ENCODE measurements at regions not wholly inside any gene's neighbourhood (a gene's known extent, or its start where the extent isn't known, plus 50 kb on each side); places are given as distances from the start of the nearest gene placed in this dataset.
"Not testable (repeated sequence)": the region's sequence is repeated elsewhere in the genome, so short reads cannot be mapped to it uniquely, and the experiment has no call there.

- DNase-seq (ENCODE audit: low read depth): not testable (repeated sequence)
These were observed 61.9 kb downstream of the NPIPB5 start for GRCh38 chr16:22572331-22573224.

GRCh38 chr16:22573225-22573530, 62.5 kb downstream of the NPIPB5 start:
- DNase-seq (ENCODE audit: low read depth): not testable (repeated sequence)

DNA sequence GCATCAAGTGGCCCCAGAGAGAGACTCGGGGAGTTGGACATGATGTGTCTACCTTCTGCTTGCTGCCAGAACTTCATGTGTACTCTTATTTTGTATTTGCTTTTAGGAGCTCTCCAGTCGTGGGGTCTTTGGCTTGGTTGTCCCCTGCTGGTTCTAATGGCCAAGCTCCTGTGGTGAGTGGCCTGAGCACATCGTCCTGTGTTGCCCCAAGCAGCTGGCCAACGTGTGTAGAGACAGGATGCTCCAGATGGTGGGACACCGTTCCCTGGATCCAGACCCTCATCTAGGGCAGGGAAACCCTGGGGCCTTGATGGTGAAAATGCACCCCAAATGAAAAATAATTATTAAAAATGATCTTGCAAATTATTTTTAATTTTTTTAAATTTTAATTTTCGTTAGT, 65.8 kb downstream of the NPIPB5 start:
- not testable (repeated sequence) for DNase-seq (ENCODE audit: low read depth)

GRCh38 chr16:22583195-22583594, 72.5 kb downstream of the NPIPB5 start:
- DNase-seq (ENCODE audit: low read depth): not testable (repeated sequence)

- DNase-seq (ENCODE audit: low read depth): not testable (repeated sequence)
These were observed 73.8 kb downstream of the NPIPB5 start for GRCh38 chr16:22584459-22584858.

- not testable (repeated sequence) for DNase-seq (ENCODE audit: low read depth)
These were observed 74.2 kb downstream of the NPIPB5 start for GRCh38 chr16:22584941-22585340.

DNA sequence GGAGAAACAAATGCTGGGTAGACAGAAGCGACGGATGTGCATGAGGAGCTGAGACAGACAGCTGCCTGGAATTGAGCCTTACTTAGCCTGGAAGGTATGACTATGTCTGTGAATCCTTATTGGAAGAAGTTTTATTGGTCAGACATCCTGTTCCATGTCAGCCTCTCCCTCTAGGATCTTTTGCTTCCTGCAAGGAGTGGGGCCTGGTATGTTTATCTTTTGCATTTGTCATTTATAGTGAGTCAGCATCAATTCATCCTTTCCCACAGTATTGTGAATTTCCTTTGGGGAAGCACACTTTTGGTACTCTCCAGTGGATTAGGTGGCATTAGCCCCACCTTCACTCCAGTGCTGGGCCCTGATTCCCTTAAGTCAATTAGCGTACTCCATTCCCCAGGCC, 74.7 kb downstream of the NPIPB5 start:
- not testable (repeated sequence) for DNase-seq (ENCODE audit: low read depth)

GRCh38 chr16:22586732-22587131, 76.0 kb downstream of the NPIPB5 start:
- not testable (repeated sequence) for DNase-seq (ENCODE audit: low read depth)

GRCh38 chr16:22589757-22590156, 79.1 kb downstream of the NPIPB5 start:
- DNase-seq (ENCODE audit: low read depth): not testable (repeated sequence)

DNA sequence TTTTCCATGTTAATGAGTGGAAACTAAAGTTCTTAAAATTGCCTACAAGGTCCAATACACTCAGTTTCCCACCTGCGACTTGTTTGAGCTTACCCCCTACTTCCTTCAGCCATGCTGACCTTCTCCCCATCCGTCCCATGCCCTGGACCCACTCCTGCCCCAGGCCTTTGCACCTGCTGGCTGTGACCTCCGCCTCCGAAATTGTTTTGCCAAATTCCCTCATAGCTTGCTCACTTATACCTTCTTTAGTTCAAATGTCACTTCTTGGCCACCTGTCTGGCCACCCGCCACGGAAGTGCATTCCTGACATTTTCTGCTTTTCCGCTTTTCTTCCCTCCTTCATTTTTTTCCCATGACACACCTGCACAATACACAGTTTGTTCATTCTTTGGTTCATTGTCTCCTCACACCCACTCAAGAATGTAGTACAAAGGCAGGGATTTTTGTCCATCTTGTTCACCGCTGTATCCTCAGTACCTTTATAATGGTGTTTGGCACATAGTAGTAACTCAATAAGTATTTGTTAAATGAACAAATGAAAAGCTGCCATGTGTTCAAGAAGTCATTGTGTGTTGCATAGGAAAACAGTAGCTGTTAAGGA, 85.9 kb downstream of the NPIPB5 start:
- not testable (repeated sequence) for DNase-seq (ENCODE audit: low read depth)

- not testable (repeated sequence) for DNase-seq (ENCODE audit: low read depth)
These were observed 93.1 kb downstream of the NPIPB5 start for GRCh38 chr16:22603744-22604143.

- DNase-seq (ENCODE audit: low read depth): not testable (repeated sequence)
These were observed 95.9 kb downstream of the NPIPB5 start for GRCh38 chr16:22606619-22607018.

DNA sequence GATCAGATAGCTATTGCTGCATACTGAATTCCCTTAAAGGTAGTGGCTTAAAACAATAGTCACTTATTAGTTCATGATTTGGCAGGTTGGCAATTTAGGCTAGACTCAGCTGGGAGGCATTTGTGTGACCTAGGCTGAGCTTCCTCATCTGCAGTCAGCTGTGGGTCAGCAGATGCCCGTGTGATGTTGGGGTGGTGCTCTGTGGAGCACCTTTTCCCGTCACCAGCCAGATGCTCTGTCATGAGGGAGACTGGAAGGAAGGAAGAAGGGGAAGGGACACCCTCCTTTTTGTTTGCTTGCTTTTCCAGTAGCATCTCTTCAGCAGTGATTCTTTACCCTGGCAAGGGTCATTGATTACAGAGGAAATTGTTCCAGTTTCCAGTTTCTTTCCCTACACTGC, 99.1 kb downstream of the NPIPB5 start:
- not testable (repeated sequence) for DNase-seq (ENCODE audit: low read depth)

DNA sequence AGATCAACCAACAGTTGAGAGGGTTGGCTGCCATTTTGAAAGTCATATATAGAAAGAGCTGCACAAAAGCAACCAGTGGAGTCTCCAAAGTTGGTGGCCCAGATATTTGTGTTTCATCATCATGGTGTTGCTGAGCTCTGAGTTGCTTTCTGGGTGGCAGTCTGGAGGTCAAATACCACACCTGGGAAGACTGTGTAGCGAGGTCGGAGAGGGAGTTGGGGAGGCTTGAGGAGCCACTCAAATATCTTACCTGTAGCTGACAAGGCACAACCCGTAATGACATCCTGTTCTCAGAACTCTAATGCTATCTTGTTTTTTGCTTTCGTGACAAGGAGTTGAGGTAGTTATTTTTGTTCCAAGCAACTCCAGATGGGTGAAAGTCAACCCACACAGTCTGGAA, 100.4 kb downstream of the NPIPB5 start:
- DNase-seq (ENCODE audit: low read depth): not testable (repeated sequence)

- DNase-seq (ENCODE audit: low read depth): no peak
These were observed 103.7 kb downstream of the NPIPB5 start for GRCh38 chr16:22614271-22614947.

DNA sequence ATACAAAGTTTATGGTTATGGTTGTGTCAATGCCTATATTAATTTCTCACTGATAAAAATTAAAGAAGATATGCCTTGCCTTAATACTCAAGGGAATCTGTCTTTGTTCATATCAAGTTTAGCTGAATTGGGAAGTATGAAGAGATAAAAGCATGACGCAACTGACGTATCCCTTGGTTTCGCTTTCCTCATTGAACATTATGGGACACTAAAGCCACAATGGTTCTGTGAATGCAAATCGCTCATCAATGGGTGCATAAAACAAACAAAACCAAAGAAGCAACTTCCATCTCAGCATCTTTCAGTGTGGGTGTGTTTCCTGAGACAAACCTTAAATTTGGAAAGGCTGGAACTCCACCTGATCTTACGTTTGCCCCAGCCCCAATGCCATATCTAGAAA, 108.2 kb downstream of the NPIPB5 start:
- no peak for DNase-seq (ENCODE audit: low read depth)

DNA sequence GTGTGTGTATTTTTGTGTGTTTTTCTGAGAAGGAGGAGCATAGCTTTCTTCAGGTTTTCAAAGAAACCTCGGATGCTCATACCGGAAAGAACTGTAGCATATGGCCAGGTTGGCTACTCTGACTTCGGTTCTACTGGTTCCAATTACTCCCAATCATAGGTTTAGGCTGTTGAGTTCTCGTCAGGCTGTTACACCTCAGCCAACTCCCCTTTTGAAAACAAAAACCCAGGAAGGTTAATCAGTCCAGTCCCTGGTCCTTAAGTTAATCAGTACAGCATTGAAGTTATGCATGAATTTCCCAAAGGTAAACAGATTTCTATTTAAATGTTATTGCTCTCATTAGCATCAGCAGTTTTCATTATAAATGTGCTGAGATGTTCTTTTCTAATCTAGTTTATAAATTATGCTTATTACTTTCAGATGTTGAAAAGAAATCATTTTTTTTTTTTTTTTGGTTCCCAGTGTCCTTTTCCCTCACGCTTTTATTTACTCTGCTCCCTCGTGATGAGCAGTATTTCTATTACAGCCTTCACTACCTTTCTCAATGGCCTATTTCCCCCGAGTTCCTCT, 111.0 kb downstream of the NPIPB5 start:
- no peak for DNase-seq (ENCODE audit: low read depth)

GRCh38 chr16:22622703-22623102, 112.0 kb downstream of the NPIPB5 start:
- no peak for DNase-seq (ENCODE audit: low read depth)

- DNase-seq (ENCODE audit: low read depth): no peak
These were observed 112.7 kb downstream of the NPIPB5 start for GRCh38 chr16:22623351-22623781.

GRCh38 chr16:22624038-22624799, 113.5 kb downstream of the NPIPB5 start:
- no peak for DNase-seq (ENCODE audit: low read depth)

DNA sequence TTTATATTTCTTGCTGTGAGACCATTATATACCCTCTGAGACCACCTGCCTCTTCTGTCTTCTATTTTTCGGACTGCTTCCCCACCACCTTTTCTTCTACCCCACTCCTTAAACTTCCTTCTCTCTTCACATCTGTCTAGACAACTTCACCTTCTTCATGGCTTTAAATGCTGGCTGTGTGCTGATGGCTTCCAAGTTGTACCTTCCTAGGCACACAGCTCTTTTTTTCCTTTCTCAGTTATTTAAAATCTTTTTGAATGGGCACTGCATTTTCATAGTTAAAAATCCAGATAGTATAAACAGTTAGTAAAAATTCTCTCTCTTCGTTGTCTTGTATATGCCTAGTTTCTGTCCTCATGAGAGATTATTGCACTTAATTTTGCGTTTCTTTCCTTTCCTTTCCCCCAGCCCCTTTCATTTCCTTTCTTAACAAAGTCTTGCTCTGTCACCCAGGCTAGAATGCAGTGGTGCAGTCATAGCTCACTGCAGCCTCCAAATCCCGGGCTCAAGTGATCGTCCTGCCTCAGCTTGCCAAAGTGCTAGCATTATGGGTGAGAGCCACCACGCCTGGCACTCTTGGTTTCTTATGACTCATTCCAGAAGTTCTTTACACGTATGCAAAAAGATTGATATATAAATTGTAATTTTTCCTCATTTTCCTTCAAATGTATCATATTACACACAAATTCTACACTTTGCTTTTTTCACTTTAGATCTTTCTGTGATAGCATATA, 114.3 kb downstream of the NPIPB5 start:
- no peak for DNase-seq (ENCODE audit: low read depth)
